Ovary (tissue), 7 donors: ENCODE measurements at regions not wholly inside any gene's neighbourhood (a gene's known extent, or its start where the extent isn't known, plus 50 kb on each side); places are given as distances from the start of the nearest gene placed in this dataset.

Experiments
- DNase-seq, 5 donors: peaks; one replicate each; pipeline ENCODE4 v3.0.0-alpha.2; 2019 to 2020
- H3K27ac ChIP-seq, 2 donors: fragments of 200-600 bp; one replicate each; pipeline versions ENCODE4 v1.5.1 to v1.8.0; 2019 to 2022
- H3K27me3 ChIP-seq: fragments of 200-600 bp; one replicate; pipeline ENCODE4 v1.8.0; 2022
- H3K36me3 ChIP-seq: fragments of 200-600 bp; sonication (generic); one replicate; pipeline ENCODE4 v1.5.1; 2019
- H3K4me1 ChIP-seq: one replicate; pipeline ENCODE4 v1.8.1; 2013; ENCODE audit warnings: mild to moderate bottlenecking, moderate library complexity; ENCODE audit not compliant: insufficient read depth
- H3K4me3 ChIP-seq: fragments of 200-600 bp; sonication (generic); one replicate; pipeline ENCODE4 v1.5.1; 2017
- H3K9me3 ChIP-seq, 2 donors: fragments of 200-600 bp in 1 of 2; sonication (generic) in 1 of 2; one replicate each; pipeline versions ENCODE4 v1.5.1 to v1.8.1; 2013 to 2019; ENCODE audit warnings: mild to moderate bottlenecking in 1 of 2, moderate library complexity in 1 of 2
- EP300 ChIP-seq: sonication (generic); formaldehyde crosslinking; IDR thresholded peaks from one replicate; pipeline ENCODE4 v1.6.1; 2017; ENCODE audit warnings: antibody characterized with exemption
- POLR2A ChIP-seq: fragments of 450-650 bp; IDR thresholded peaks from one replicate; pipeline ENCODE4 v1.6.1; 2017; ENCODE audit warnings: antibody characterized with exemption, mild to moderate bottlenecking, moderate library complexity
- WGBS, 3 donors: extraction: QIAGEN DNeasy Blood & Tissue Kit in 1 of 3; methylation state at CpG; one replicate each; pipeline versions ENCODE4 v1.1.5 to v1.1.7; 2013 to 2017; 5-methylcytosine and 5-hydroxymethylcytosine counted together
- intact Hi-C, 4 donors: fragments of 100-400 bp; cut with DNase I; formaldehyde crosslinking; loops; one replicate each; pipeline versions ENCODE4 v1.11.0 to v1.15.1; 2022 to 2023
- TF ChIP-seq, protein P1 (sequence below), 3 donors: fragments of 450-650 bp in 2 of 3; fragments of 200-600 bp in 1 of 3; IDR thresholded peaks; one replicate each; pipeline versions ENCODE4 v1.5.1 to v1.8.0; 2016 to 2022; ENCODE audit warnings: antibody characterized with exemption in 3 of 3, mild to moderate bottlenecking in 1 of 3
- donor health status: DM: no; HTN: no; CAD: no; lungs with moderate emphysema.
- donor health status: DM: no; HTN: no; CAD: no.
- donor health status: Bipolar disorder and iron deficiency.
- donor health status: DM: no; HTN: no; CAD: no.
- donor health status: DM: yes; HTN: yes; CAD: no.

DNA sequence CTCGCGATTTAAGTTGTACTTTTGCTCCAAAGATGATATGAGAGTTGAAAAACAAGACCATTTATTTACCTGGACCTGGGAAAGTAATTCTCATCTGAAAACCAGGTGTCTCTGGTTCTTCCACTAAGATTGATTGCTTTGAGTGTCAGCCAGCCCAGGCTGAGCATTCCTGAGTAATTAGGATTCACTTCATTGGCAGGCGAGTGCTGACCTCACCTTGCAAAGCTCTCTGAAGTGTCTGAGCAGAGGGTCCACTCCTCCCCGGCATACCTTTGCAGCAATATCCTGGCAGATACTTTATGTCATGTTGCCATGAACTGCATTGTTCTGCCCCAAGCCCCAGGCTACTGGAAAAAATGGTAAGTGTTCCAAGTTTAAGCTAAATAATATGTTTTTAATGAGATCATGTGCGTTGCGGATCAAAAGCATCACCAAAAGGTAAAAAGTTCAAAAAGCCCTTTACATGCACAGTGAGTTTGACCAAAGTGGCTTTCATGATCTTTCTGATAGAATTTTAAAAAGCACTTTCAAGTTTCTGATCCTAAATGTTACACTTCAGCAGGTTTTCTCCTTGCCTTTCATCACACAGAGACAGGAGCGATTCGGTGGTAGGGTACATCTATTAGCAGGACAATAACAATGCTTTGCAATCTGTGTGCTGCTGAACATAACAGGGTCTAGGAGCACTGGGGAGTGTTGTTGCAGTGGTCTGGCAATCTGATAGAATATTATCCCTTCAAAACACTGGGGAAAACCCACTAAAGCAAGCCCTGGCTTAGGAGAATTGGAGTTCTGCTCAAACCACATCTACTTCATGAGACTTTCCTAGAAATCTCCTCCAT, 127.8 kb upstream of the EEF1E1 start:
- intact Hi-C loops, result loop anchor here in 1 of 4 donors (10.0 kb wide), 1 partner anchor 505 kb away; the partner anchor contains the start of gene BMP6
- no peak overlapping the region for H3K27ac ChIP-seq
- no peaks in the 10 kb centered on the region for H3K9me3 ChIP-seq
- no peaks in the 10 kb centered on the region for H3K36me3 ChIP-seq
- no peaks in the 10 kb centered on the region for H3K4me1 ChIP-seq
- TF ChIP-seq, protein P1, sequence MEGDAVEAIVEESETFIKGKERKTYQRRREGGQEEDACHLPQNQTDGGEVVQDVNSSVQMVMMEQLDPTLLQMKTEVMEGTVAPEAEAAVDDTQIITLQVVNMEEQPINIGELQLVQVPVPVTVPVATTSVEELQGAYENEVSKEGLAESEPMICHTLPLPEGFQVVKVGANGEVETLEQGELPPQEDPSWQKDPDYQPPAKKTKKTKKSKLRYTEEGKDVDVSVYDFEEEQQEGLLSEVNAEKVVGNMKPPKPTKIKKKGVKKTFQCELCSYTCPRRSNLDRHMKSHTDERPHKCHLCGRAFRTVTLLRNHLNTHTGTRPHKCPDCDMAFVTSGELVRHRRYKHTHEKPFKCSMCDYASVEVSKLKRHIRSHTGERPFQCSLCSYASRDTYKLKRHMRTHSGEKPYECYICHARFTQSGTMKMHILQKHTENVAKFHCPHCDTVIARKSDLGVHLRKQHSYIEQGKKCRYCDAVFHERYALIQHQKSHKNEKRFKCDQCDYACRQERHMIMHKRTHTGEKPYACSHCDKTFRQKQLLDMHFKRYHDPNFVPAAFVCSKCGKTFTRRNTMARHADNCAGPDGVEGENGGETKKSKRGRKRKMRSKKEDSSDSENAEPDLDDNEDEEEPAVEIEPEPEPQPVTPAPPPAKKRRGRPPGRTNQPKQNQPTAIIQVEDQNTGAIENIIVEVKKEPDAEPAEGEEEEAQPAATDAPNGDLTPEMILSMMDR (IDR thresholded peaks at IDR 0.05), result no peak
- TF ChIP-seq POLR2A, result no peak
- no peak for TF ChIP-seq EP300
- DNase-seq, result no peak
- WGBS, 3 donors, result 18 to 23% (median 18%) methylated on average over 8 of the region's 8 CpGs
- no peak overlapping the region for H3K4me3 ChIP-seq
- H3K27me3 ChIP-seq, result no peaks in the 10 kb centered on the region

DNA sequence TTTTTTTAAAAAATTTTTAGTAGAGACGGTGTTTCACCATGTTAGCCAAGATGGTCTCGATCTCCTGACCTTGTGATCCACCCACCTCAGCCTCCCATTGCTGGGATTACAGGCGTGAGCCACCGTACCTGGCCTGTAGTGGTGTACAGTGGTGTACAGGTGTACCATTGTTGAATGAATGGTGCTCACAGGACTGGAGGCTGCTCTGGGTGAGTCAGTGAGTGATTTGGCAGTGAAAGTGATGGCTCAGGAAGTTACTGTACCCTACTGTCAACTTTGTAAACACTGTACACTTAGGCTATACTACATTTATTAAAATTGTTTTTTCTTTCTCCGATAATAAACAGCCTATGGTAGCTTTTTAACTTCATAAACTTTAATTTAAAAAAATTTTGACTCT, 122.8 kb upstream of the EEF1E1 start:
- Histone ChIP-seq H3K27me3 (no peaks in the 10 kb centered on the region), H3K4me3 (no peak overlapping the region), H3K4me1 (no peaks in the 10 kb centered on the region), H3K27ac (no peak overlapping the region), H3K36me3 (no peaks in the 10 kb centered on the region), H3K9me3 (no peaks in the 10 kb centered on the region)
- TF ChIP-seq, protein P1 (IDR thresholded peaks at IDR 0.05), result no peak
- TF ChIP-seq EP300 (no peak), POLR2A (no peak)
- WGBS, 3 donors, result 76 to 93% (median 92%) methylated on average over 5 of the region's 5 CpGs
- intact Hi-C loops, result loop anchor here in 1 of 4 donors (10.0 kb wide), 1 partner anchor 500 kb away; the partner anchor contains the start of gene BMP6
- DNase-seq, result no peak

DNA sequence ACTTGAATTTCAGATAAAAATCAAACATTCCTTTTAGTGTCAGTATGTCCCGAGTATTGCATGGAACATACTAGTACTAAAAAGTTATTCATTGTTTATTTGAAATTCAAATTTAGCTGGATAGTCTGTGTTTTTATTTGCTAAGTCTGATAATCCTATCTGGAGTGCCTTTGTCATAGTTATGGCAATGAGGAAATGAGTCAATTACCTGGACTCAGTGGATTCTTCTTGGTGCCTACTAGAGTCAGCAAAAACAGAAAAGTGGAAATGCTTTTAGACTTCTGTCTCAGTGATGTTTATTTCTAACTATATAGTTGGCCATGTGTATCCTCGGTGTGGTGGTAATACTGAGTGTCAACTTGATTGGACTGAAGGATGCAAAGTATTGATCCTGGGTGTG, 121.3 kb upstream of the EEF1E1 start:
- H3K27me3 ChIP-seq, result no peaks in the 10 kb centered on the region
- WGBS, 3 donors, result 80 to 88% (median 84%) methylated on average over 2 of the region's 2 CpGs
- no peak for DNase-seq
- H3K4me1 ChIP-seq, result no peaks in the 10 kb centered on the region
- no peak for TF ChIP-seq EP300
- no peak for TF ChIP-seq POLR2A
- TF ChIP-seq, protein P1 (IDR thresholded peaks at IDR 0.05), result no peak
- no peak overlapping the region for H3K27ac ChIP-seq
- H3K36me3 ChIP-seq, result no peaks in the 10 kb centered on the region
- intact Hi-C loops, result loop anchor here in 2 of 4 donors (5.0 to 10.0 kb wide), 2 partner anchors 91 to 499 kb away; partner anchors contain the start of gene BMP6 (in 1 of the 2)
- H3K4me3 ChIP-seq, result no peak overlapping the region
- no peaks in the 10 kb centered on the region for H3K9me3 ChIP-seq

DNA sequence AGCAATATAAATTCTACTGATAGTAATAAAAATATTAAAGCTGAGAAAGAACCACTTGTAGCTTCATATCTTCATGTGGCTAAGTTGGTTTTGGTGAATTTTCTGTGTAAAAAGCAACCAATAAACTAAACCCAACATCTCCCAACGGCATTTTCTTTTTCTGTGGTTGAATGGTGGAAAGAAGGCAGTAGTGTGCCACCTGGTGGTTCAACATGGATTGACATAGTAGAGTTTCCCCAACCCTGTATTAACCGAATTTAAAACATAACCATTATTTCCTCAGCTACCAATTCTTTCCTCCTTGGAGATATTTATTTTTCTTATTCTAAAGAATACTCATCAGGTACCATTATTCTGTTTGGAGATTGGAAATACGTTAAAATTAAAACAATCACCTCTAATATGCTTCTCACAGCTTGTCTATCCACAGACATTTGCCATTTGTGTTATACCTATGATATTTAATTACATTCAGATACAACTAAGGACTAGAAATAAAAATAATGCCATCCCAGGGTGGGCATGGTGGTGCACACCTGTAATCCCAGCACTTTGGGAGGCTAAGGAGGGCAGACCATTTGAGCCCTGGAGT, 117.1 kb upstream of the EEF1E1 start:
- H3K27ac ChIP-seq, result no peak overlapping the region
- H3K9me3 ChIP-seq, result no peaks in the 10 kb centered on the region
- intact Hi-C loops, result no loop called here
- TF ChIP-seq EP300, result no peak
- TF ChIP-seq POLR2A, result no peak
- TF ChIP-seq, protein P1 (IDR thresholded peaks at IDR 0.05), result peak in 2 of 3 donors; percentile 45 to 48
- H3K27me3 ChIP-seq, result no peaks in the 10 kb centered on the region
- WGBS, 3 donors, result 1 to 2% (median 2%) methylated on average over 3 of the region's 3 CpGs
- DNase-seq, result peak in 2 of 5 donors; percentile 24 to 27
- H3K4me3 ChIP-seq, result no peak overlapping the region
- H3K4me1 ChIP-seq, result no peaks in the 10 kb centered on the region
- H3K36me3 ChIP-seq, result no peaks in the 10 kb centered on the region
